GM13977 (cell line): ENCODE measurements at regions not wholly inside any gene's neighbourhood (a gene's known extent, or its start where the extent isn't known, plus 50 kb on each side); places are given as distances from the start of the nearest gene placed in this dataset.
"Not testable (repeated sequence)": the region's sequence is repeated elsewhere in the genome, so short reads cannot be mapped to it uniquely, and the experiment has no call there.

Experiments
- DNase-seq: peaks from one replicate; pipeline ENCODE4 v3.0.0; 2012; ENCODE audit warnings: low spot score
- in situ Hi-C: fragments of 300-500 bp; cut with MboI; formaldehyde crosslinking; loops from one replicate; pipeline ENCODE4 v1.12.0; 2022; ENCODE audit warnings: low sequenced_read_pairs, low pct_unique_long_range_greater_than_20kb, mixed read lengths, inconsistent platforms; ENCODE audit not compliant: unreplicated experiment

DNA sequence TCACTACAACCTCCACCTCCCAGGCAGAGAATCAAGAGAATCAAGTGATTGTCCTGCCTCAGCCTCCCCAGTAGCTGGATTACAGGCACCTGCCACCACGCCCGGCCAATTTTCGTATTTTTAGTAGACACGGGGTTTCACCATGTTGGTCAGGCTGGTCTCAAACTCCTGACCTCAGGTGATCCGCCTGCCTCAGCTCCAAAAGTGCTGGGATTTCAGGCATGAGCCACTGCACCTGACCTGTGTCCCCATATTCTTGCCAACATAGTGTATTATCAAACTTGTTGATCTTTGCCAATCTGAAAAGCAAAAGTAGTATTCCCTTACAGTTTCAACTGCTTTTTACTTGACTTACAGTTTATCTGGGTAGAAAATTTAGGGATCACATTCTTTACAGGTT is 101.7 kb downstream of the SPDYE17 start:
- DNase-seq, in situ Hi-C loops: not testable (repeated sequence)

DNA sequence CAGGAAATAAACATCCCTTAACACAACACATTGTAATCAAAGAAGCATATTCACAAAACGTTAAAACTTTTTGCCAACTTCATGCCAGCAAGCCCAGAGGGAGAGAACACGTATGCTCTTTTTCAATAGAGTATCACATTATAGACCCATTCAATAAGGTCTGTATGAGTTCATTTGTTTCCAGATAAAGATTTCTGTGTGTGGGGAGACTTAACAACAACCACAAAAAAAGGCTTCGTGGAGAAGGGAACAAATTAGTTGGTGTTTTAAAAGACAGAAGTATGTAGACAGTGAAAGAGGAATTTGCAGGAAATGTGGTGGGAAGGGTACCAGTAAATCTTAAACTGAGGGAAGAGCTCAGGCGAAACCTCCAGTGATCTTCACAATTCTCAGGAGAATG is 103.4 kb downstream of the SPDYE17 start:
- DNase-seq, in situ Hi-C loops: not testable (repeated sequence)

DNA sequence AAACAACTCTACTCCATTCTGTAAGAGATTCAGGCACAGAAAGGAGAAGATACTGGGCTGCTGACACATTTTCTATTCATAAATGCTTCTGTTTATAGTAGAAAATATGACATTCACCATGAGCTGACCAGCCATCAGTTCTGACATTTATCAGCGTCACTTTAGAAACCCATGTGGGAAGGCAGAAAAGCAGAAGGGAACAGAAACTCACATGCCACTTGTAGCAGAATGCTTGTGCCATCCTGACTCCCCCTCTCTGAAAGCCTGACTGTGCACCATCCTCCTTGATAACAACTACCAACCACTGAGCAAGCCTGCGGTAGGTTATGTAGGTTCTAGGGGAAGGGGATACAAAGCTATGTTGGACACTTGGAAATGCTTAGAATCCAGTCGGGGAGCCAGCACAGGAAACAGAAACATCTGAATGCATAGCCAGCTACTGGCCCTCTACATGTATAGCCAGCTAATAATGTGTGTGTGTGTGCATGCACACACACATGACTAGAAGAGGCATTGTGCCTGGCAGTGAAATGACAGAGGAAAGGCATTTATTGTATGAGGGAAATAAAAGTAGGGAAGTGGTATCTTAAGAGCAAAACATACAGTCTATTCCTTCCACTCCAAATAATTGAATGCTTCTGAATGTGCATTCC is 104.3 kb downstream of the SPDYE17 start:
- DNase-seq, in situ Hi-C loops: not testable (repeated sequence)

DNA sequence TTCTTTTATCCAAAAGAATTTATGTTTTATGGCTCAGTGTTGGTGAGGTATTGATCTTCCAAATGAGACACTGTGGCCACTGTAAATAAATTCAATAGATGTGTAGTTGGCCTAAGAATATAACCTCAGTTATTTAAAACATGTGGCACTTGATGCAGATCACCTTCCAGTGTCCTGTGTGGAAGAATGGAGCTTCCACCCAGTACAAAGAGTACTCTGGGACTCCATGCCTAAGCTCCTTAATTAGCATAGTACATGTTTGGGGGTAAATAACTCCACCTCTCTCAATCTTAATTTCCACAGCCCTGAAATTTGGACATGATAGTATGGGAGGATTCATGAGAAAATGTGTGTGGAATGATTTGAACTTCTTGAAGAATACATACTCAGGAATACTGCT is 105.7 kb downstream of the SPDYE17 start:
- DNase-seq, in situ Hi-C loops: not testable (repeated sequence)

DNA sequence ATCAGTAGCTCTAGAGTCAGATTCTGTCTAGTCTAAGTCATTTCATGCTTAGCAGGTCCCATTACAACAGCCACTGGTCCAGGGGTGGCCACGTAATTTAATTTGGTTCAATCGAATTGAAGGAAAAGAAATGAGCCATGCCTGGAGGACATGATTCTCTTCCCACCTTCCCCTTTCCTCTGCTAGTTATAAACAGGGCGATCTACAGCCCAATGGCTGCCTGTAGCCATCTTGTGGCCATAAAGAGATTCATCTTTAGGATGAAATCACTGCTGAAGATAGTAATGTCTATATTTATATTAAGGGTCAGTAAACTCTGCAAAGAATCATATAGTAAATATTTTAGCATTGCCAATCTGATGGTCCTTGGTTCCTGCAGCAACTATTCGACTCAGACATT is 107.4 kb downstream of the SPDYE17 start:
- in situ Hi-C loops, DNase-seq: not testable (repeated sequence)

DNA sequence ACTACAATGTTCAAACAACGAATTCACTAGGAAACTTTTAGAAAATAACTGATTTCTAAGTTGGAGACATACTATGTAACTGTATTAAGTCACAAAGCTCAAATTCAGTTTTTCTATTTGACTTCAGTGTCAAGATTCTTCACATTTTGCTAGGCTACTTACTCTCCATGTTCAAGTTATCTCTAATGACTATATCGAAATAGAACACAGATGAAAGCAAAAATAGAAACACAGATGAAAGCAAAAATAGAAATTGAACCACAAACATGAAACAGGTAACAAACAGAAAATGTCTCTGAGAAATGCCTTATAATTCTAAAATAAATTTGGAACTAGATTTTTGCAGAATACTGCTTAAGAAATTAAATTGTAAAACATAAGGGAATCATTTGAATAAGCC is 113.5 kb downstream of the SPDYE17 start:
- DNase-seq, in situ Hi-C loops: not testable (repeated sequence)

DNA sequence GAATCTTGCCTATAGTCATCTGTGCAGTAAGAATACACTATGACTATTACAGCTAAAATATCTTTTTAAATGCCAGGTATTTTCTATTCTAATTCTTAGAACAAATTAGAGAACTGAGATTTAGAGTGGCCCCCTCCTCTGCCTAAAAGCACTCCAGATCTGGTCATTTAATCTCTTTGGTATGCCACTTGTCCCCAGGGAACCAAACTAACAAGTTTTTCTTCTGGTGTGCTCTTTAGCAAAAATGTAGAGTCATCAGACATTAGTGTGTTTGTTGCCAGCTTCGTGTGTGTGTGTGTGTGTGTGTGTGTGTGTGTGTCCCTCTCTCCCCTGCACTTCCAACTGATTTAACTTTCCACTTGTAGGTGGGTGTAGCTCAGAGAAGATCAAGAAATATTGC is 117.8 kb downstream of the SPDYE17 start:
- in situ Hi-C loops, DNase-seq: not testable (repeated sequence)

DNA sequence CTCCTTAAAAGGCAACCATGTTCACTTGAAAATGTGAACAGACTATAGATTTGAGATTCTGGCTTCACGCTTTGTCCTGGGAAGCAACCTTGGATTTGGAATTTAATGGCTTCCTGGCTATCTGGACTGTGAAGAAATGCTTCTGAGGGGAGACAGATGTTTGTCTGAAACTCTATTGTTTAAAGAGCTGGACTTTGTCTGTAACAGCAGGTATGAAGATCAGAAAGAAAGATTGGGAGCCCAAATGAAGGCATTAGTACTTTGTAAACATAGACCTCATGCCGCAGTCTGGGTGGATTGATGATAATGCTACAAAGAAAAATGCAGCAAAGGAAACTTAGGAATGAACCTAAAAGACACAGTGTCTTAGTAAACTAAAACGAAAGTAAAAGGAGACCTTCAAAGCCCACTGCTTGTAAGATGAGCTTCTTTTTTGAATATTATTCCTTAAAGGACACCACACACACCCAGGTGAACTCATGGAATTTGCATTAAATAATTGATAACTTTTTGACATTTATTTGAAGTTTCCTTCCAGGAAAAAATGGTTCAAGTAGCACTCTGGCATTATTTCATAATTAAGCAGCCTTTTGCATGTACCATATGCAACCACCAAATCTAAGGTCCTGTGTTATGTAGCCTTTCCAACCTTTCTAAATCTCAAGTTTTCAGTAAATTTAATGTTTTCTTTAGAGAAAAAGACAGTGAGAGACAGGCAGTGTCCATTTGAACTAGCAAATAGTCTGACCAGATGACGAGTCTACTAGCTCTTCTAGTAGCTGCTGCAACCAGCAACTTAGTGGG is 119.9 kb downstream of the SPDYE17 start:
- DNase-seq, in situ Hi-C loops: not testable (repeated sequence)

DNA sequence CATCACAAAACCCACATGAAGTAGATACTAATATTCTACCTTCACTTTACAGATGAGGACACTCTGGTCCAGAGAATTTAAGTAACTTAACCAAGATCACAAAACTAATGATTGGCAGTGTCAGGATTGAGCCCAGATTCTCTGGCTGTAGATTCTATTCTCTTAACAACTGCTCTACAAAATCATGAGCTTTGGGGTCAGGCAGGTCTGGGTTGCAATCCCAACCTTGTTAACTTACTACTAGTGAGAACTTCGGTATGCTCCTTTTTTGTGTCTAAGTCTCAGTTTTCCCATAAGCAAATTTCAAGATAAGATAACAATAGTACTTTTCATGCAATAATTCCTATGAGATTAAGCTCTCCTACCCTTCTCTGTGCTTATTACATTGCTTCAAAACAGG is 127.5 kb downstream of the SPDYE17 start:
- DNase-seq, in situ Hi-C loops: not testable (repeated sequence)

DNA sequence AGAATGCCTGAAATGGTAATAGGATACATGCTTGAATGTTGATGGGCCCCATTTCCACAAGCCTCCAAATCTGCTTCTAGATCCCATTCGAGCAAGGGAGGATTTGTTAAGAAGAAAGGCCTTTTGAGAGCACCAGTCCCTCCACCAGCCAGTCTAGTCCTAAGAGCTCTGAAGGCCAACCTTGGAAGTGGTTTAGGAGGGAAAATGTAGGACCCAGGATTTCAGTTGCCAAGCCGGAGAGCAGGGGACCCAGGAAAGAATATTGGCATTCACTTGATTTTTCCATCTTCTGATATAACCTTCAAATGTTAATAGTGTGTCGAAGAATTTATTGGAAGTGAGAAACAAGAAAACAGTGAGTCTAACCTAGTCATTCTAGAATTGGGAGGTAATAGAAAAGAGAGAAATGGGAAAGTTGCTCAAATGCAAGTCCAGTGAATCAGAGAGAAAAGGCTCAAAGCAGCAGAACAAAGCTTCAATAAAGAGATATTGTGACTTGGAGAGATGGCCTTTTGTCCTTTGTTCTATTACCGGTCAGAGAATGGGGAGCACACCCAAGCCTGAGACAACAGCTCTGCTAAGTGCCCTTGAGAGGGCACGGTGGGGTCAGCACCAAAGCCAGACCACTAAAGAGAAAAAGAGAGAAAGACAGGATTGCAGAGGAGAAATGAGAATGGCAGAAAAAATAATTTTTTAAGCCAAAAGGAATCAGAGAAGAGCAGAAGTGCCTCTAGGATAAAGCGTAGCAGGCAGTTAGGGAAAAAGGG is 130.0 kb downstream of the SPDYE17 start:
- DNase-seq, in situ Hi-C loops: not testable (repeated sequence)

DNA sequence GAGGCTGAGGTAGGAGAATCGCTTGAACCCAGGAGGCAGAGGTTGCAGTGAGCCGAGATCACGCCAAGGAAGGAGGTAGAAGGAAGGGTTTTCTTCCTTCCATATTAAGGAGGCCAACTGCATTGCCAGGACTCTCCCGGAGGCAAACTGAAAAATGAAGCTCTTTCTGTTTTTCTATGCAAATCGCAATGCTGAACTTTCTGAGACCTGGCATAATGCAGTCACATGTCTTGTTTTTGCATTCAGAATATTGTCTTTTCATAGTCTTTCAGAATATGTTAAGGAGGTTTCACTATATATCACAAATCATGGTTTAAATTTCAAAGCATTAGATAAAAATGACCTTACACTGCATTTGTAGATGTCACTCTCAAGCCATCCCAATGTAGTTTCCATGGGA is 133.4 kb downstream of the SPDYE17 start:
- in situ Hi-C loops, DNase-seq: not testable (repeated sequence)

DNA sequence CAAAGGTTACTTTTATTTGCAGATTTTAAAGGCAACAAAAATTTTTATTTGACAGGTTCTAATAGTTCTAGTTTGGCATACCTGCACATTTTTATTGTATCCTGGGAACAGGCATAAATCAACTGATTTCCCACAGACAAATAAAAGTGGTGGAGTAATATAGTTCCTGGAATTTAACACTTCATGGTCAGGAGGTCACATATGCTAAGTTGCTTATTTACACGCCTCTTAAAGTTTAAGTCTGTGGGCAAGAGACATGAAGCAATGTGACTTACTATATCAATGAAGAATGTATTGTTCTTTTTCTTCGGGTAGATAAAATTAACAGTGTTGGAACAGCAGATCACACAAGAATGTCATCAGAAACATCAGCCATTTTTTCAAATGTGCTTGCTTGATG is 135.2 kb downstream of the SPDYE17 start:
- DNase-seq, in situ Hi-C loops: not testable (repeated sequence)

DNA sequence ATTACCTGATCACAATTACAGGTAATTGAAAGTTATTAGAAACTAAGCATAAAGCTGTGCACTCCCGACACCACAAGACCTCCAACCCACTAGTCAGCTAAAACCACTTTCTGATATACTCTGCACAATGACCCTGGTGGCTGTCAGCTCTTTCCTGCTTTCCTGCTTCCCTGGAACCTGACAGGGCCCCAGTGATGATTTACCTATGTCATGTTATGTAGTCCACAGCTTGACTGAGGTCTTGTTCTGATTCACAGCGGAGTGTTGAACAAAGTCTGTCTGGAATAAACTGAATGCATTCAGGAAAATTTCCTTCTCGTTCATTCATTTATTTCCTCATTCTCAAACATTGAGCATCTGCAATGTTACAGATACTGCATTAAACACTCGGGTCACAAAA is 136.5 kb downstream of the SPDYE17 start:
- in situ Hi-C loops, DNase-seq: not testable (repeated sequence)

DNA sequence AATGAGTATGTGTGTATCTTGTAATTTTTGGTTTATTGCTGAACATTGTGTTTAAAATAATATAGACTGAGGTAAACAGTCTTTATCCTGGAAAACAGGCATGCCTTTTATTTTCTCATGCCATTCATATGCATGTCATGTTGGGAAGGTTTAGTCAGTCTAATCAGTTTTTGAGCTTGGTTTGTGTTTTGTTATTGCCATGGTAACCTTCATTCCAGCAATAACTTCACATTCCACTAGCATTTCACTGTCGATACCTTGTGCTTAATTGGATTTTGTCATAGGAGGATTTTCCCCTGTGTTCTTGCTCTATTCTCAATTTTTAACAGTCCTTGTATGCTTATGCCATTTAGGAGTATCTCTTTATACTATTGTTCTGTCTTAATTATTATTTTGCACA is 140.4 kb downstream of the SPDYE17 start:
- DNase-seq, in situ Hi-C loops: not testable (repeated sequence)

DNA sequence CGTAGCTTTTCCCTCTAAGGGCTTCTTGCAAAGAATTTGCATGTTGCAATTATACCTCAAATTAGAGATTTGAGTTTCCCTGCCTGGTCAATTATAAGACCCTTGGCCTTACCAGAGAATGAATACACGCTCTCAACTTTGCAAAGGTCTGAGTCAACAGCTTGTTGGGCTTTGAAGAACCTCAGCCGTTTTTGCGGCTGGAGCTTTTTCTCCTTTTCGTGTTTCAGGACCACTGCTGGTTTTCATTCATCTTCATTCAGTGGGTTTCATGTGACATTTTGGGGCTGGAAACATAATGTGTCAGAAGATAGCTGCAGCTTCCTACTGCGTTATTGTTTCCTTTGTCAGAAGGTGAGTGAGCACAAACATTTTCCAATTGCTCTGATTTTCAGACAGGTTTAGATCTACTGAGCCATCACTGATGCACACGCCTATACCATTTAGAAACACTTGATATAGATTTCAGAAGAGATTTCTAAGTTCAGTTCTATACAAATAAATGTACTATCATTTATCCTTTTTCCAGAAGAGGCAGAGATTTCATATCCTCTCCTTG is 152.3 kb downstream of the SPDYE17 start:
- DNase-seq, in situ Hi-C loops: not testable (repeated sequence)

DNA sequence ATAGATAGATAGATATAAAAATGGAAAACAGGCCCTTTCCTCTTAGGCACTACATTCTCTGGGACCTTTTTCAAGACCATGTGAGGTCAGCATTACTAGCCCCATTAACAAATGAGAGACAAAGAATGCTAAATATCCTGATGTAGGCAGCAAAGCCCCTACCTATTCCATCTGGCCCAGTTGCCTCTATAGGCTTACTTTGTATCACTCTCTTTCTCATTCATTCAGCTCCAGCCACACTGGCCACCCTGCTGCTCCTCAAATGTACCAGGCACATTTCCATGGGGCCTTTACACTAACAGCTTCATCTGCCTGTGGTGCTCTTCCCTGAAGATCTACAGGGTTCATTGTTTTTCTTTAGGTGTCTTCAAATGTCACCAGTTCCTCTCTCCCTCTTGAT is 156.4 kb downstream of the SPDYE17 start:
- DNase-seq, in situ Hi-C loops: not testable (repeated sequence)

DNA sequence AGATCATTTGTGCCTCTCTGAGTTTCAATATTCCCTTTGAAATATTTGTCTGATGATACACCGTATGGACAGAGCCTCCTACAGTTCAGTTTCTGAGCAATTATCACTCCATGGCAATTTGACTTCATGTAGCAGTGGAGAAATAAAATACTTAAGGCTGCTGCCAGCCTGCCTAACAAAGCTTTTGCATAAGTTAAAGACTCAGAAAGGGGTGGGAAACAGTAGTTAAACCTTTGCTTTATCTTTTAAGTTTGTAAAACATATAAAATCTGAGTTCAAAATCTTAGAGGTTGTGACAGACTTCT is 161.7 kb downstream of the SPDYE17 start:
- in situ Hi-C loops, DNase-seq: not testable (repeated sequence)

DNA sequence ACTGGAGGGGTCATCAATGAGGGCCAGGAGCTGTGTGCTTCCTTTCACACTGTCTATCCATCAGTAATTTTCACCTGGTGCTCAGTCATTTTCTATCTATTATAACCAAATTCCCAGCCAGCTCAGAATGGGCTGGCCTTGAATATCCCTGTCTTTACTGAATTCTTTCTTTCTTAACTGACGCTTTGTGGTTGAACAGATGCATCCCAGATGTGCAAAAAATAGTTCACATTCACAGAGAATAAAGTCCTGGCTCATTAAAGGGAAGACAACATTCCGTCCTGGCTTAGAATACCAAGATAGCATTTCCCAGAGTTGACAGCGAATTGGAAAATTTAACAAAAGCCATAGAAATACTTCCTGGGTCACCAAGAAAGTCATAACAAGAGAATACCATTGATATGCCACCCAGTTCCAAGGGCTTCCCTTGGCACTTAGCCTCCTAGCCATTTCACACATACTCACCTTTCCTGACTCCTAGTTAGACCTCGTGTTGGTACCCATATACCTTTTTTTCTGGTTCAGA is 164.7 kb downstream of the SPDYE17 start:
- in situ Hi-C loops, DNase-seq: not testable (repeated sequence)
